ENCODE measurements at regions not wholly inside any gene's neighbourhood (a gene's known extent, or its start where the extent isn't known, plus 50 kb on each side); places are given as distances from the start of the nearest gene placed in this dataset.
"Not testable (repeated sequence)": the region's sequence is repeated elsewhere in the genome, so short reads cannot be mapped to it uniquely, and the experiment has no call there.

GRCh38 chr11:60609632-60610031 is 89.8 kb upstream of the MS4A8 start:
- BruUV-seq (replicated peaks), result no TSS peak
- H3K36me3 ChIP-seq (ENCODE audit: low read depth), result no peaks in the 10 kb centered on the region
- peaks cover 3% of the 10 kb centered on the region; the same call in 1 of the 2 replicates for H3K27me3 ChIP-seq (ENCODE audit: insufficient read depth, low read depth)
- no peaks in the 10 kb centered on the region; the same call in 1 of the 2 replicates for H3K9me2 ChIP-seq (ENCODE audit: insufficient read depth)
- no peaks in the 10 kb centered on the region for H4K20me1 ChIP-seq (ENCODE audit: insufficient read depth)
- no peaks in the 10 kb centered on the region for H3F3A ChIP-seq (ENCODE audit: insufficient read depth, low read depth)
- DNase-seq, result no peak
- intact Hi-C loops (cut with micrococcal nuclease; ENCODE audit: unreplicated experiment), result loop anchor here (10.0 kb wide), 1 partner anchor 125 kb away; no protein-coding TSS in a partner anchor
- H3K4me2 ChIP-seq, result no peak overlapping the region
- ChIA-PET CTCF (no interaction called here), POLR2A (ENCODE audit: unreplicated experiment) (no interaction called here)
- H3K4me1 ChIP-seq (replicated peaks; ENCODE audit: insufficient read depth), result no peaks in the 10 kb centered on the region
- no peak overlapping the region for H3K4me3 ChIP-seq
- H2AFZ ChIP-seq, result no peak overlapping the region
- H3K79me2 ChIP-seq (ENCODE audit: low read depth), result no peaks in the 10 kb centered on the region
- TF ChIP-seq EZH2 (IDR thresholded peaks at IDR 0.05; ENCODE audit: low read depth) (no peak), CTCF (conservative IDR thresholded peaks at IDR 0.05) (no peak)
- H3K27ac ChIP-seq, result no peak overlapping the region
- H3K9me3 ChIP-seq (ENCODE audit: insufficient read depth, low read depth), result no peaks in the 10 kb centered on the region

- intact Hi-C loops (cut with micrococcal nuclease; ENCODE audit: unreplicated experiment), result loop anchor here (10.0 kb wide), 1 partner anchor 126 kb away; no protein-coding TSS in a partner anchor
- no TSS peak for BruUV-seq (replicated peaks)
- Histone ChIP-seq H4K20me1 (ENCODE audit: insufficient read depth) (no peaks in the 10 kb centered on the region), H3K9me2 (ENCODE audit: insufficient read depth) (no peaks in the 10 kb centered on the region; the same call in 1 of the 2 replicates), H3K4me1 (replicated peaks; ENCODE audit: insufficient read depth) (no peaks in the 10 kb centered on the region), H3K36me3 (ENCODE audit: low read depth) (no peaks in the 10 kb centered on the region), H3K27me3 (ENCODE audit: insufficient read depth, low read depth) (peaks cover 14% of the 10 kb centered on the region; the same call in 1 of the 2 replicates), H2AFZ (no peak overlapping the region), H3K4me2 (no peak overlapping the region), H3K27ac (no peak overlapping the region), H3K9me3 (ENCODE audit: insufficient read depth, low read depth) (no peaks in the 10 kb centered on the region), H3K4me3 (no peak overlapping the region), H3K79me2 (ENCODE audit: low read depth) (no peaks in the 10 kb centered on the region), H3F3A (ENCODE audit: insufficient read depth, low read depth) (no peaks in the 10 kb centered on the region)
- POLR2A ChIA-PET (ENCODE audit: unreplicated experiment), result no interaction called here
- TF ChIP-seq CTCF (conservative IDR thresholded peaks at IDR 0.05), result no peak
- no peak for TF ChIP-seq EZH2 (IDR thresholded peaks at IDR 0.05; ENCODE audit: low read depth)
- CTCF ChIA-PET, result no interaction called here
- DNase-seq, result no peak
Measured at GRCh38 chr11:60610702-60611101, 88.7 kb upstream of the MS4A8 start.

- no TSS peak for BruUV-seq (replicated peaks)
- H3K27ac ChIP-seq, result no peak overlapping the region
- H4K20me1 ChIP-seq (ENCODE audit: insufficient read depth), result no peaks in the 10 kb centered on the region
- H2AFZ ChIP-seq, result no peak overlapping the region
- no peak overlapping the region for H3K4me3 ChIP-seq
- no peaks in the 10 kb centered on the region for H3F3A ChIP-seq (ENCODE audit: insufficient read depth, low read depth)
- CTCF ChIA-PET, result no interaction called here
- H3K4me2 ChIP-seq, result no peak overlapping the region
- no peaks in the 10 kb centered on the region for H3K9me3 ChIP-seq (ENCODE audit: insufficient read depth, low read depth)
- intact Hi-C loops (cut with micrococcal nuclease; ENCODE audit: unreplicated experiment), result loop anchor here (5.0 to 10.0 kb wide), 2 partner anchors 131 to 348 kb away; no protein-coding TSS in a partner anchor
- H3K4me1 ChIP-seq (replicated peaks; ENCODE audit: insufficient read depth), result no peaks in the 10 kb centered on the region
- no peaks in the 10 kb centered on the region for H3K79me2 ChIP-seq (ENCODE audit: low read depth)
- H3K27me3 ChIP-seq (ENCODE audit: insufficient read depth, low read depth), result peaks cover 15% of the 10 kb centered on the region; the same call in 1 of the 2 replicates
- no peaks in the 10 kb centered on the region for H3K36me3 ChIP-seq (ENCODE audit: low read depth)
- no peaks in the 10 kb centered on the region; the same call in 1 of the 2 replicates for H3K9me2 ChIP-seq (ENCODE audit: insufficient read depth)
- no peak for TF ChIP-seq EZH2 (IDR thresholded peaks at IDR 0.05; ENCODE audit: low read depth)
- no peak for TF ChIP-seq CTCF (conservative IDR thresholded peaks at IDR 0.05)
- POLR2A ChIA-PET (ENCODE audit: unreplicated experiment), result no interaction called here
- no peak for DNase-seq
Measured at GRCh38 chr11:60615497-60615896, 83.9 kb upstream of the MS4A8 start.

- H3K9me2 ChIP-seq (ENCODE audit: insufficient read depth); H3K27ac ChIP-seq; BruUV-seq (replicated peaks); H3K27me3 ChIP-seq (ENCODE audit: insufficient read depth, low read depth); H3K36me3 ChIP-seq (ENCODE audit: low read depth); H3K4me3 ChIP-seq; H3K4me2 ChIP-seq; H2AFZ ChIP-seq; H3F3A ChIP-seq (ENCODE audit: insufficient read depth, low read depth); H4K20me1 ChIP-seq (ENCODE audit: insufficient read depth); intact Hi-C loops (cut with micrococcal nuclease; ENCODE audit: unreplicated experiment); H3K9me3 ChIP-seq (ENCODE audit: insufficient read depth, low read depth); CTCF ChIA-PET; POLR2A ChIA-PET (ENCODE audit: unreplicated experiment); DNase-seq; H3K4me1 ChIP-seq (replicated peaks; ENCODE audit: insufficient read depth); H3K79me2 ChIP-seq (ENCODE audit: low read depth): not testable (repeated sequence)
Measured at GRCh38 chr11:60621940-60622339, 77.5 kb upstream of the MS4A8 start.

- H3K27me3 ChIP-seq (ENCODE audit: insufficient read depth, low read depth); H3K79me2 ChIP-seq (ENCODE audit: low read depth); H4K20me1 ChIP-seq (ENCODE audit: insufficient read depth); H3K4me1 ChIP-seq (replicated peaks; ENCODE audit: insufficient read depth); H3K27ac ChIP-seq; H3K36me3 ChIP-seq (ENCODE audit: low read depth); H3K4me3 ChIP-seq; H3K9me3 ChIP-seq (ENCODE audit: insufficient read depth, low read depth); H3F3A ChIP-seq (ENCODE audit: insufficient read depth, low read depth); DNase-seq; POLR2A ChIA-PET (ENCODE audit: unreplicated experiment); BruUV-seq (replicated peaks); CTCF ChIA-PET; intact Hi-C loops (cut with micrococcal nuclease; ENCODE audit: unreplicated experiment); H3K9me2 ChIP-seq (ENCODE audit: insufficient read depth); H2AFZ ChIP-seq; H3K4me2 ChIP-seq: not testable (repeated sequence)
Measured at GRCh38 chr11:60622776-60623175, 76.6 kb upstream of the MS4A8 start.
